Lung microvascular endothelial cell (primary cell): ENCODE measurements at regions not wholly inside any gene's neighbourhood (a gene's known extent, or its start where the extent isn't known, plus 50 kb on each side); places are given as distances from the start of the nearest gene placed in this dataset.

Experiments used
- DNase-seq, 2 donors: peaks; one replicate each; pipeline versions ENCODE4 v3.0.0 to v3.0.0-alpha.2; 2010; ENCODE audit warnings: low read depth in 2 of 2

DNA sequence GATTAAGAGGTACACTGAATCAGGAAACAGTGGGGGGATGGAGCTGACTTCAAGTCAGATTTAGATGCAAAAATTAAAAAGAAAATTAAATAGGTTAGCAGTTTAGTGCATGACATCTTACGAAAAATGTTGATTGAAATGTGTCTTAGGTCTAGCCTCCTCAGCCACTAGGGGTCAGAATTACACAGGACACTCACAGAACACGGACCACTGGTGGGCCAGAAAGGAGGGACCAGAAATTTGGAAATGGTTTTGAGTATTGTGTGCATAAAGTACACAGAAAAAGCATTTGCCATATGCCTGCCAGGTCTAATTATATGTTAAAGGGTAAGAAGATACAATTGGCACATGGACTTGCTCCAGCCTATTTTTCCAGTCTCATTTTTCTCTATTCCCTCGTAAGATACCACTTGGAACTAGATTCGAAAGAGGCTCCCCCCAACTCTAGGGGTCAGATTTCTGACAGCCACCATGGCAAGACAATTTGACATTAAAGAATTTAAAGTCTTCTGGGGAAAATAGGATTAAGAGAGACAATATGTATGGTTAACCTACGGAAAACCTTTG, 550.2 kb upstream of the SETBP1 start:
- peak; percentile 71 to 76 for DNase-seq

DNA sequence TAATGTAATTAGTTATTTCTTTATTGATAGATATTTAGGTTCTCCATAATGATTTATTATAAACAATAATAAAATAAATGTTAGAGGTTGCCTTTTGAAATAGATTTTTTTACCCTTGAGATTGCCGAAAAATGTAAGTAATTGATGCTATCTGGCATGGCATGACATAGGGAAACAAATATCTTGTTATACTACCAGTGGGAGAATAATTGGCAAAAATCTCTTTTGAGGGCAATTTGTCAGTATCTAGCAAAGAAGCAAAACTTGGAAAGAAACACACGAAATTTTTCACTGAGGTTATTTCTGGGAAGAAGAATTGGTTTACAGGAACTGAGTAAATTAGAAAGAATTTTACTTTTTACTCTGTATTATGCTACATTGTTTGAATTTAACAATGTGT, 547.2 kb upstream of the SETBP1 start:
- DNase-seq, result no peak

DNA sequence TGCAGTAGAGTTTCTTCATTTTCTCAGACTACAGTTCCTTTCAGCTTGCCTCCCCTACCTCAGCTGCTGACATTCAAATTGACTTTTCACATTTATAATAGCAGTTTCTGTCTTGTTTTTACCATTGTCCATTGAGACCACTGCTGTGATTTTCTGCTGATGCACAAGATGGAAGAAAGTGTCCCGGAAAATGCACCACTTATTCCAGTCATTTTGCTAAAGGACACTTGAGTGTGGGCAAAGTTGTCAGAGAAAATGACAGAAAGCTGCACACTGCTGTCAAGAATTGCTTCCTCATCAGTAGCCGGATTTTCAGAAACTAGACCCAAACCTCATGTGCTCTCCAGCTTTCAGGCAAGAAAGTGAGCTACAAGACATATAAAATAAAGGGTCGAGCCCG, 546.2 kb upstream of the SETBP1 start:
- DNase-seq, result no peak

DNA sequence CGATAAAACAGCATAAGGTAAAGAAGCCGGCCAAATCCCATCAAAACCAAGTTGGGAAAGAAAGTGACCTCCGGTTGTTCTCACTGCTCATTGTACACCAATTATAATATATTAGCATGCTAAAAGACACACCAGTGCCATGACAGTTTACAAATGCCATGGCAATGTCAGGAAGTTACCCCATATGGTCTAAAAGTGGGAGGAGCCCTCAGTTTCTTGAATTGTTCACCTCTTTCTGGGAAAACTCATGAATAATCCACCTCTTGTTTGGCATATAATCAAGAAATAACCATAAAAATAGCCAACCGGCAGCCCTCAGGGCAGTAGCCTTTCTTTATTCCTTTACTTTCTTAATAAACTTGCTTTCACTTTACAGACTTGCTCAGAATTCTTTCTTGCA, 544.9 kb upstream of the SETBP1 start:
- no peak for DNase-seq

DNA sequence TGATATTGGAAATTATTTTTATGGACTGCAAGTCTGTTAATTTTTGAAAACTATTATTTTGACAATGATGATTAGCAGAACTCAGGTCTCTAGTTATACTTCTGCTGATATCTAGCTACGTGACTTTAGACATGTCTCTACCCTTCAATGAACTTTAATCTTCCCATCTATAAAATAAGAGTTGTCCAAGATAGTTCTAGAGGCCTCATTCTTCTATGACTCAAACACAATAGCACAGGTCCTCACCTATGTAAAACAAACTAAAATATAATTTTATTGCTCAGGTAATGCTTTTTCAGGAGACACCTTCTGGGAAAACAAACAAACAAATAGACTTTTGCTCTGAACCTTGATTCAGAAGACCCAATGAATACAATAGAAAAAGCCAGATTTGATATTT, 544.4 kb upstream of the SETBP1 start:
- no peak for DNase-seq

DNA sequence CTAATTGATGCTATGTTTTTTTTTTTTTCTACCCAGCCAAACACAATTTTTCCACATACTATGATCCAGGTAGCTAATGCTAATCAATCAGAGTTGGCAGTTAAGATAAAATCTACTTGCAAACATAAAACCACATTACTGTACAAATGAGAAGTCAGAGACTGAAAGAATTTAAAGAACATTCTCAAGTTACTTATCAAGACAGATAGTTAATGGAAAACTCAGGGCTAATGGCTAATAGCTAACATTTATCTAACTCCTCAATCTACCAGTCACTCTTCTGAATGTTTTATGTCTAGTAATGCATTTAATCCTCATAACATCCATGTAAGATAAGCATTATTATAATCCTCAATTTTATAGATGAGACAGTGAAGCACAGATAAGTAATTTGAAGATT, 537.6 kb upstream of the SETBP1 start:
- DNase-seq, result no peak

DNA sequence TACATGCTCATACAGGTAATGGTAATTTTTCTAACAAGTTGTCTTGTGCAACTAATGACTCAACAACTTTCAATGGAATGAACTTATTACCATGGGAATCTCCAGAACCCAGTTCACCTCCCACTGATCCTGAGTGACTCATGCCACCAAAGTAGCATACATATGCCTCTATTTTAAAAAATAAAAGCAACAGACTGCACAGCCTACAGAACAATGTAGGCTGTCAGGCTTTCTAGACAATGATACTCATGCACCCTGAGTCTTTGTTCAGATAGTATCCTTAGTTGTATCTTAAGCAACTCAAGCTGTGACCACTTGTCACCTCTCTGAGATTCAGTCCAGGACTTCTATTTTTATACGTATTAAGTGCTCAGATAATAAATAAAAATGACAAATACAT, 531.0 kb upstream of the SETBP1 start:
- DNase-seq, result peak in 1 of 2 donors; percentile 55

DNA sequence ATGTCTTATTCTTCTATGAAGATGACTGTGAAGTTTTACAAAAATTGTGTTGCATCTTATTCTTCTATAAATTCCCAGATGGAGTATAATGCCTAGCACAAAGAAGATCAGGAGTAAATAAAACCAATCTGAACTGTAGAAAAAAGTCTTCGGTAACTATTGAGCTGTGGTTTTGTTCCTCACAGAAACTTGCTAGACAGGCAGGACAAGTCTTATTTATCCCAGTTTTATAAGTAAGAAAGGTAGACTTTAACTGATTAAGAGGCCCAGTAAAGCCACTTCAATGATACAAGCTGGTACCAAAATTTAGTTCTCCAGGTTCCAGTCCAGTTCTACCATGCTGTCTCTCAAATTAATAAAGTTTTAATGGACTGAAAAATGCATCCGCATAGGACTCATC, 526.7 kb upstream of the SETBP1 start:
- DNase-seq, result no peak

DNA sequence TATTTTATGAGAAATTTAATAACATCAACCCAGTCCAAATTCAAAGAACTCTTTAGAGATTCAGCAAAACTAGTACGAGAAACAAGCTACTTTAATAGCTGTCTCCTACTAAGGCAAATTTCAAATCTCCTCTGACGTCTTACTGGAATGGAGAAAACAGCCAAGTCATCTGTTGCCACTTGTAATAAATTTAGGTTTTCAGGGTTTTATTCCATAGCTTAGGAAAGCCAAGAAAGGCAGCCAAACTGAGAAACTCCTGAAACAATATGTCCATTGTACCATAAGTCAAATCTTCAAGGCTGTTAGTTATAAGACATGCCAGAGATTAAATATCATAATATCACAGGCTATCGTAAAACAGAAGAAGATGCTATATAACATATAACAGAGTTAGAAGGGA, 524.6 kb upstream of the SETBP1 start:
- DNase-seq, result no peak

DNA sequence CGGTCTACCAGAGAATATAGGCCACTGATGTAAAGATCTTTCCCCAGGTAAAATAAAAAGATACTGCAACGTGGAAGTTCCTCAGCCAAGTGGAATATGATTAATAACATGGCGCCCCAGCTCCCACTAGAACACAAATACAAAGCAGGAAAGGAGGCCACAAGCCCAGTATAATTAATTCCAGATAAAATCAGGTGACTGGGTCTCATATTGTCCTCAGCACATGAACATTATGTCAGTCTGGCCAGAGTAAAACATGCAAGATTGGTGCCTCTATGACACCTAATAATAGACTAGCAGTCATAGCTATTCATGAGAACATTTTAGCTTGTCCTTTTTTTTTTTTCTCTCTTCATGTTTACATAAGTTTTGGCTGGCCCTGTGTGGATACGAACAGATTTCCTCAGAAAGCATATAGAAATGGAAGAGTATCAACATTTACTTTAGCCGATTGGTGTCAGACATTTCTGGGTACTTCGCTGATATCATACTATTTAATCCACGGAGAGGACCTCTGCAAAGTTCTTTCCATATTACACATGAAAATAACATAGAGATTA, 523.8 kb upstream of the SETBP1 start:
- no peak for DNase-seq

DNA sequence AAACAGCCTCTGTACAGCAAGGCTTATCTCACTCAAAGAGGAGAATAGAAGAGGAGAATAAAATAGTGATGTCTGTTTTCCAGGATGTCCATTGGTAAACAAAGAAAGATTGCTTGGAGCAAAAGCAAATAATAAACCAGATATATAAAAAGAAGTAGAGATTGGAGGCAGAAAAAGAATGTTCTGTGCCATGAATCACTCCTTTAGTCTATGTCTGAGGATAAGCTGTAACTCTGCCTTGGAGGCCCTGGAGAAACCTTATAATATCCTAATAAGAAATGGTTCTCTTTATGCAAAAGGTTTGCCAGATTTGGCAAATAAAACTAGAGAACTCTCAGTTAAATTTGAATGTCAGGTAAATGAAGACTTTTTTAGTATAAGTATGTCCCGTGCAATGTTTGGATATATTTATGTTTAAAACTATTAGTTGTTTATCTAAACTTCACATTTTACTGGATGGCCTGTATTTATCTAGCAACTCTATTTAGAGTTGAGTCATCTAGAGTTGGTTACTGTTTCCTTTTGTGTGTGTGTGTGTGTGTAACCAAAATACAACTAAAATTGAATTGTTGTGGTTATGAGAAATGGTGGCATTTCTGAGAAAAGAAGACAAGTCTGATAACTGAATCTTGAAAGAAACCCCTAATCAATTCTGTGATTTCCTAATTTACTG, 510.3 kb upstream of the SETBP1 start:
- DNase-seq, result no peak

DNA sequence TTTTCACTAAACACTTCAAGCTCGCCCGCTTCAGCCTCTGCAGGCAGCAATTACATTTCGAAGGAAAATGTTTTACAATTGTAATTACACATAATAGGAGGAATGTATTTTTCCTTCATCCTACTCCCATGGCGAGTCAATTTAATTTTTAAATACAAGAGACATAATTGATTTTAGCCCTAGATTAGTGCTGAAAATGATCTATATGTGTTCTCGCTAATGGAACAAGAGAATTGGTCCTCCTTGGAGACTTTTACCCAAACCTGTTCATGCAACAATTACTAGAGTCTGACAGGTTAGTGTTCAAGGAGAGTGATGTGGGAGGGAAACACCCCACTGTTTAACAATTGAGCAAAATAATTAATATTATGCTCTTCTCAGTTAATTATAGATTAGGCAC, 509.4 kb upstream of the SETBP1 start:
- no peak for DNase-seq

DNA sequence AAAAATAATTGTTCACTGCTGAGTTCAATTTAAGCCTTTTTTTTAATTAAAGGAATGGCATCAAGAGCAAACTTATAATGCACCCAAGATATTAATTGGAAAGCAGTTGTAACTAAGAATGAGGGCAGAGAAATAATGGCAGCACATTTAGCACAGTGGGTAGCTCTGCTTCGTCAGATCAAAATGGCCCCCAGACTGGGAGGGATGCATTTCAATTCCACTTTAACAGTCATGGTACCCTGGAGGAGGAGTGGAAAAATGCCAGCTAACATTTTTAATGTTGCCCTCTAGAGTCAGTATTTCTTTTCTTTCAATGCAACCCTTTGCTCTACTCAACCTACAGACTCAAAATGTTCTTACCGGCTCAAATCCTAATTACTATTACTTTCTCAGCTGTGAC, 504.8 kb upstream of the SETBP1 start:
- no peak for DNase-seq

DNA sequence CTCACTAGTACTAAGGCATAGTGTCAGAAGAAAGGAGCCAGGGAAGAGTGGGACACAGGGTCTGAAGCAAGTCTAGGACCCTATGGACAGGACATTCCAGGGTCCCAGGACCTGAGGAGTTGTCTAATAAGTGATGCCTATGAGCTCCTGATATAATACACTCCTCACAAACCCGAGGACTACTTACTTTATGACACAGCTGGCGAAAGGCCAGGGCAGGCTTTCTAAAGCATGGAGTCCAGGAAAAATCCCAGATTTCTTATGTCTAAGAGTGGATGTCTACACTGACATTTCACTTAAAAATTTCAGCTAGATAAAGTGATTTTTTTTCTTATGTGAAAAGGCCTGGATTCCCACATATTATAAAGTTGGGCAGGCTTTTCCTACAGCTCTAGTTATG, 502.2 kb upstream of the SETBP1 start:
- no peak for DNase-seq

DNA sequence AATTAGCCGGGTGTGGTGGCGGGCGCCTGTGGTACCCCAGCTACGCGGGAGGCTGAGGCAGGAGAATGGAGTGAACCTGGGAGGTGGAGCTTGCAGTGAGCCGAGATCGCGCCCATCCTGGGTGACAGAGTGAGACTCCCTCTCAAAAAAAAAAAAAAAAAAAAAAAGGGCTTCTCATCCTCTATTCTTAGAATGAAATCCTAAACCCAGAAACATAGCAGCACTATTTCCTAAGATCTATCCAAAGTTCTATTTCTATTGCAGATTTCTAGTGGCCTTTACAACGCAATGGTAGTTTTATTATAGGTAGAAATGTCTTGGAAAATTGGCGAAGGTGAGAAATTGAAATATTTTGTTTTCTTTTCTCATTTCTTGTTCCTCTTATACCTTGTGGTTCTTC, 501.0 kb upstream of the SETBP1 start:
- no peak for DNase-seq

DNA sequence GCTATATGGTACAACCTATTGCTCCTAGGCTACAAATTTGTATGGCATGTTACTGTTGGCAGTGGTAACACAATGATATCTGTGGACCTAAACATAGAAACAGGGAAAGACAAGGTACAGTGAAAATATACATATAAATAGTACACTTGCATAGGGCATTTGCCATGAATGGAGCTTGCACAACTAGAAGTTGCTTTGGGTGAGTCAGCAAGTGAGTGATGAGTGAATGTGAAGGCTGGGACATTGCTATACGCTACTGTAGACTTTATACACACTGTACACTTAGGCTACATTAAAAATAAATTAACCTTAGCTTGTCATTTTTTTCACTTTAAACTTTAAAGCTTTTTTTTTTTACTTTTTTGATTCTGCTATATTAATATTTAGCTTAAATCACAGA, 500.0 kb upstream of the SETBP1 start:
- no peak for DNase-seq

DNA sequence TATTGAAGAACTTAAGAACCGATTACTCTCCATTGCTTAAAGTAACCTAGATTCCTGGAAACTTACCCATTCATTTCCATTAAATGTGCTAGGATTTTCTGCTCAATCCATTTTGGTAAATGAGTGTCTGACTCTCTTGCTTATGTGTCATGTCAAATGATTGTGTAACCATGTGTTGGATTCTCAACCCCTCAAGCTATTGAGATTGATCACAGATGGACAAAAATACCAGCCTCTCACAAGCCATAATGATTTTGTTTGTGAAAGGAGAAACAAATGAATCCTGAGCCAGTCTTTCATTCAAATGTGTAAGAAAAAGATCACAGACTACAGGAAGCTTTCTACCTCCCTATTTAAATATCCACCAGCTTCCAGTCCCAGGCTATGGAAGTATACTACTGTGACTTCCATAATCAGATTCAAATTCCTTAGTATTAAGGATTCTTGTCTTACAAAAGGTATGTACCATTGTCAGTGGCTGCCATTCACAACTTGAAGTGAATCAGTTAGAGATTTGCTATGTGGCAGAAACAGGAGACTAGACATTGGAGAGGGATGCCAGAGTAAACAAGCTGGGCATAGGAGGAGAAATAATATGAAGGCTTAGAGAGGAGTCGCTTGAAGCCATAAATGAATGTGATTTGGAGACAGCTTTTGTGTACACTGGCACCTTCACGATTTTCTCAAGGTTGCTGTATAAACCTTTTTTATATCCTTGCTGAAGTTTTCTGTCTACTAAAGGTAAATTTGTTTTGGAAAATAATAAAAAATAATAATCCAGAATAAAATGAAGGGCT, 498.5 kb upstream of the SETBP1 start:
- no peak for DNase-seq

DNA sequence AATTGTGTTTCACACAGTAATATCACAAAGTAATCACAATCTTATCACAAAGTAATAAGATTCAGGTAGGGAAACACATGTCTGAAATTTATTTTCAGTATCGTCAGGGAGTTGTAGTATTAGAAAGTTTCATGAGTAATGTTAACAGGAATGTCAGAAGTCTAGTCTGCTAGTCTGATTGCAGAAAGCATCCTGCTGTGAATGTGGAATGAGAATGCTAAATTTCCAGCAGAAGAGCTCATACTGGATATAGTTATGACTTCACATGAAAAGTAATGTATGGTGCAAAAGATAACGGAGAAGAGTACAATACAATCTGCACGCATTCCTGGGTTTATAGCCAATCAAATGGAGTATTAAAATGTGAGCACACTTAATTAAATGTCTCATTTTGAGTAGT, 494.7 kb upstream of the SETBP1 start:
- DNase-seq, result no peak

DNA sequence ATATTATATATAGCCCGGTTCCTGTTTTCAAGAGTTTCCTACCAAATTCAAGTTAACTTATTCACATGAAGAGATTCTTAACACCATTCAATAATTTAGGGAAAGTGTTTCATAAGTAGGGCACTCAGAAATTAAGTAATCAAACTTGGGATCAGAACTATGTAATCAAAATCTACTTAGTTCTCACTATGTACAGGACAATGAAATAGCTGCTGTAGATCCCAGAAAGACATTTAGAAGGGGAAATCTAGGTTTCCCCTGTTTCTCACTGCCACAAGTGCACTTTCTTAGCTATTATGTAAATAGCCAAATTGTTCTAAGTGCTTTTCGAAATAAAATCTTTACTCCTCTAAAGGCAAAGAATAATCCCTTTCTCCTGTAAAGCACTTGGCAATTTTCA, 493.6 kb upstream of the SETBP1 start:
- no peak for DNase-seq

DNA sequence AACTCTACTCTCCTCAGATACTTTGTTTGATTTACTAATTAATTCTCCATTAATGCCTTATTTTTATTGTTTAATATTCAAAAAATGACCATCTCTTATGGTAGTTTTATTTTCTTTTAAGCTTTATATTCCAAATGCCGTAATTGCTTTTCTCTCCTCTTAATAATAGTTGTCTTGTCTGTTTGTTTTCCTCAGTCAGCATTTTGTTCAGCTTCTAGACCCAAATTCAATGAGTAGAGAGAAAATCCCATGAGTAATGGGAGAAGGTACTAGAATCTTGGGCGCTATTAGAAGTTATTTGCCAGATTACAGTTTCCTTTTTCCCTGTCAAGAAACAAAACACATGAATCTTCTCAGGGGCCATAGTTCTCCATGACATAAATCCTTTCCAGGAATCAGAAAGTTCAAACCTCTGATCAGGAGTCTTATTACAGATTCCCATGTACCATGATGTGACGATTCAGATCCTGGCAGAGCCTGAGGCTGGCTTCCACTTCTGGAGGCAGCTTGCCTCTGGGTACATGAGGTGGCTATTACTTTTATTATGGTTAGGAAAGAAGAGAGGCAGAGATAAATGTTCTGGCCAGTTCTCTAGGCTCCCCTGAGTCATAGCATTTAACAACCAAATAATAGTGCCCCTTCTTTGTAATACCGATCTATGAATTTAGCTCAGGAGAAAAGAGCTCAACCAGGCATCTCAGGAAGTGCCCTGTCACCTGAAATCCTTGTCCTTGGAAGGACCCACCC, 485.1 kb upstream of the SETBP1 start:
- DNase-seq, result no peak

DNA sequence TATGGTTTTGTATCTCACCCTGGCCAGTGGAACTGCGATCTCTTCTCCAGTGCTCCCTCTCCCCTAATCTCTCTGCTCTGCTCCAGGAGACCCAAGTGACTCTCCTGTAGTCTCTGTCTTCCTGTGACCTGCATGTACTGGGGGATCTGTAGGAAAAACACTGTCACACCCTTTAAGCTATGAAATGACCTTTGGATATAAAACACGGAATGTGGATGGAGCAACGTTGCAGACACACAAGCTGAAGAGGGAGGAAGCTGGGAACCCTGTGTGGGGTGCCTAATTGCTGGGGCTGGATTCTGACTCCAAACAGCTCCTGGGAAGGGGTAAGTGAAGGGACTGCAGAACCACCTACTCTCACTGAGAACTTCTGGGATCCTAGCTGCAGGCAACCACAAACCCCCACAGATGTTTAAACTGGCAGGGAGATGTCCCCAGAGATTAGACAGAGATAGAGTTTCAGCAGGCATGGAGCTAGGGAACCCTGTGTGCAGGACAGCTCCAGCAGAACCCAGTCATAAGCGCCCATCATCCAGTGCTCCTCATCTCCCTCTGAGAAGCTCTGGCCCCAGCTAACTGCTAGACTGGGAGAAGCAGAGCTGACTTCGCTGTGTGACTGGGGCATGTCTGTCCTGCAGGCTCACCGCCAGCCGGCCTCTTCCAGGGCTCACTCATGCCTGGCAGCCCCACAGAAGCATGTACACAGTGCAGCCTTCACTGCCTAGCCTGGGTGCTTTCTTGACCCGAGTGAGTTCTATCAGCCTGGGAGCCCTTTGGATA, 482.7 kb upstream of the SETBP1 start:
- no peak for DNase-seq
